ENCODE measurements at regions not wholly inside any gene's neighbourhood (a gene's known extent, or its start where the extent isn't known, plus 50 kb on each side); places are given as distances from the start of the nearest gene placed in this dataset.

DNA sequence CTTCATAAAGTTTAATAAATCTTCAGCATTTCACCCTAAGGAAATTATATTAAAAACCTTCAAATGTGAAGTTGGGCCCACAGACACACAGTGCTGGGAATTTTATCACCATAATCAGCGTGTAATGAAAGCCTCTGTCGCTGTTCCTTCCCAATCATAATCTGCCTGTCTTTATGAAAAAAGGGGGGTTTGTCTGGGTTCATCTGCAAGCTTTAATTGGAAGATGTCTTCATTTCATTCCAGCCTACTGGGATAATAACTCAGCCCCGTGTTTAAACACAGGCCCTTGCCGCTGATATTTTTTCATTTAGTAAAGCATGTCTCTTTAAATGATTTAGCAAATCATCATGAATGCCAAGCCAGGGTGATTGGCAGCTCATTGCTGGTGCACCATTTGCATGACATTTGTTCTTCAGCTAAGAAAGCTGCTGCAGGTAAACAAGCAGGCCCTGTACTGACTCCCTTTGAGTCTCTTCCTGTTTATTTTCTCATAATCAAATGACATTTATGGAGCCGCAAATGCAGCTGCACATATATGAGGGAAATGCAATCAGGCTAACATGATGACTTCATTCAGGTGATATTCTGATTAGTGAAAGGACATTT is 362.9 kb upstream of the TLE4 start:
- Histone ChIP-seq H3K4me1 (no peaks in the 10 kb centered on the region), H3K4me3 (no peak overlapping the region), H3K27ac (no peak overlapping the region), H3K9me3 (no peaks in the 10 kb centered on the region), H3K36me3 (no peaks in the 10 kb centered on the region), H3K27me3 (no peaks in the 10 kb centered on the region)
- in situ Hi-C loops (cut with MboI; ENCODE audit: low sequenced_read_pairs in 4 of 4) = no loop called here
- DNase-seq (no peak), ATAC-seq (no peak)
- TF ChIP-seq POLR2A (IDR thresholded peaks at IDR 0.05) = no peak
- TF ChIP-seq, protein P1, sequence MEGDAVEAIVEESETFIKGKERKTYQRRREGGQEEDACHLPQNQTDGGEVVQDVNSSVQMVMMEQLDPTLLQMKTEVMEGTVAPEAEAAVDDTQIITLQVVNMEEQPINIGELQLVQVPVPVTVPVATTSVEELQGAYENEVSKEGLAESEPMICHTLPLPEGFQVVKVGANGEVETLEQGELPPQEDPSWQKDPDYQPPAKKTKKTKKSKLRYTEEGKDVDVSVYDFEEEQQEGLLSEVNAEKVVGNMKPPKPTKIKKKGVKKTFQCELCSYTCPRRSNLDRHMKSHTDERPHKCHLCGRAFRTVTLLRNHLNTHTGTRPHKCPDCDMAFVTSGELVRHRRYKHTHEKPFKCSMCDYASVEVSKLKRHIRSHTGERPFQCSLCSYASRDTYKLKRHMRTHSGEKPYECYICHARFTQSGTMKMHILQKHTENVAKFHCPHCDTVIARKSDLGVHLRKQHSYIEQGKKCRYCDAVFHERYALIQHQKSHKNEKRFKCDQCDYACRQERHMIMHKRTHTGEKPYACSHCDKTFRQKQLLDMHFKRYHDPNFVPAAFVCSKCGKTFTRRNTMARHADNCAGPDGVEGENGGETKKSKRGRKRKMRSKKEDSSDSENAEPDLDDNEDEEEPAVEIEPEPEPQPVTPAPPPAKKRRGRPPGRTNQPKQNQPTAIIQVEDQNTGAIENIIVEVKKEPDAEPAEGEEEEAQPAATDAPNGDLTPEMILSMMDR (IDR thresholded peaks at IDR 0.05 in 4 of 5, conservative IDR thresholded peaks at IDR 0.05 in 1 of 5) = no peak
- intact Hi-C loops (cut with DNase I; ENCODE audit: low total_unique reads) = no loop called here

- Histone ChIP-seq H3K4me1 (no peaks in the 10 kb centered on the region), H3K36me3 (no peaks in the 10 kb centered on the region), H3K4me3 (no peak overlapping the region), H3K27ac (no peak overlapping the region), H3K27me3 (no peaks in the 10 kb centered on the region), H3K9me3 (no peaks in the 10 kb centered on the region)
- intact Hi-C loops (cut with DNase I; ENCODE audit: low total_unique reads) (no loop called here), in situ Hi-C loops (cut with MboI; ENCODE audit: low sequenced_read_pairs in 4 of 4) (no loop called here)
- ATAC-seq (no peak), DNase-seq (no peak)
- TF ChIP-seq, protein P1 (IDR thresholded peaks at IDR 0.05 in 4 of 5, conservative IDR thresholded peaks at IDR 0.05 in 1 of 5) = no peak
- TF ChIP-seq POLR2A (IDR thresholded peaks at IDR 0.05) = no peak
Measured at GRCh38 chr9:79210541-79211243, 361.1 kb upstream of the TLE4 start.

DNA sequence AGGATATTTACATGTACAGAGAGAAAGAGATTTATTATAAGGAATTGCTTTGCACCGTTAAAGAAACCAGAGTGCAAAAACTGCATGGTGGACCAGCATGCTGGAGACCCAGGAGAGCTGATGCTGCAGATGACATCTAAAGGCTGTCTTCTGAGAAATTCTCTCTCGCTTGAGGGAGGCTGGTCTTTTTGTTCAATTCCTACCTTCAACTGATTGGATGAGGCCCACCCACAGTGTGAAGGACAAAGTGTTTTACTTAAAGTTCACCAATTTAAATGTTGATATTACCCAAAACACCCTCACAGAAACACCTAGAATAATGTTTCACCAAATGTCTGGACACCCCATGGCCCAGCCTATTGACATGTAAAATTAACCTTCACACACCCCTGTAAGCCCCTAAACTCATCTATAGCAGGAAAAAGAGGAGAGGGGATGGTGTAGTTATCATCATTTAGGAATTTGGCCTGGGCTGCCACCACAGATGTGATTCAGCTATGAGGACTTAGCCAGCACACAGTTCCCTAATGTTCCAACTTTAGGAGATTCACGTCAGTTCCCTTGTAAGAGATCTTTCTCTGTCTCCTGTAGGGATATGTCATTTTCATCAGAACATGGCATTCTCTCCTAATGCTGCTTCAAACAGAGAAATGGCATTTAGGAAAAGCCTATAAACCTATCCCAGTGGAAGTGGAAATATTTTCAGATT is 358.2 kb upstream of the TLE4 start:
- in situ Hi-C loops (cut with MboI; ENCODE audit: low sequenced_read_pairs in 4 of 4) (no loop called here), intact Hi-C loops (cut with DNase I; ENCODE audit: low total_unique reads) (no loop called here)
- no peaks in the 10 kb centered on the region for H3K27me3 ChIP-seq
- H3K4me1 ChIP-seq = no peaks in the 10 kb centered on the region
- ATAC-seq (no peak), DNase-seq (no peak)
- H3K9me3 ChIP-seq = no peaks in the 10 kb centered on the region
- no peak for TF ChIP-seq POLR2A (IDR thresholded peaks at IDR 0.05)
- TF ChIP-seq, protein P1 (IDR thresholded peaks at IDR 0.05 in 4 of 5, conservative IDR thresholded peaks at IDR 0.05 in 1 of 5) = no peak
- H3K4me3 ChIP-seq = no peak overlapping the region
- no peaks in the 10 kb centered on the region for H3K36me3 ChIP-seq
- H3K27ac ChIP-seq = no peak overlapping the region

DNA sequence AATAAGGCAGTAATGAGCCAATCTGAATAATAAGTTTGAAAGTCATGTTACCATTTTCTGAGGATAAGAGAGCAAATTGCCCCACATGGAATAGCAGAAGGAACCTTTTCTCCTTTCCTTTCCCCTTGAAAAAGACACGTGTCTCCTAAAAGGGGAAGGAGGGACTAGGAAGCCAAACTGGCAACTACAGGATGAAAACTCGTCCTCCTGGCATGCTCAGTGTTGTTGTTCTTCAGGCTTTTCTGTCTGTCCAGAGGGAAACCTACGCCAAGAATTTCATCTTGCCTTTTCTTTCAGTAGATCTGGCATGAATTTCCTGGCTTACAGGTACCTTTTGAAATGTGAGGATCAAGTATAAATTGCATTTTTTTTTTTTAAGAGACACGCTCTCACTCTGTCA is 355.9 kb upstream of the TLE4 start:
- Histone ChIP-seq H3K4me1 (no peaks in the 10 kb centered on the region), H3K9me3 (no peaks in the 10 kb centered on the region), H3K36me3 (no peaks in the 10 kb centered on the region), H3K4me3 (no peak overlapping the region), H3K27ac (no peak overlapping the region), H3K27me3 (no peaks in the 10 kb centered on the region)
- DNase-seq (no peak), ATAC-seq (no peak)
- no peak for TF ChIP-seq POLR2A (IDR thresholded peaks at IDR 0.05)
- TF ChIP-seq, protein P1 (IDR thresholded peaks at IDR 0.05 in 4 of 5, conservative IDR thresholded peaks at IDR 0.05 in 1 of 5) = no peak
- intact Hi-C loops (cut with DNase I; ENCODE audit: low total_unique reads) = no loop called here
- in situ Hi-C loops (cut with MboI; ENCODE audit: low sequenced_read_pairs in 4 of 4) = no loop called here

Measured in gastrocnemius medialis (tissue), 4 donors.